ENCODE measurements at regions not wholly inside any gene's neighbourhood (a gene's known extent, or its start where the extent isn't known, plus 50 kb on each side); places are given as distances from the start of the nearest gene placed in this dataset.

GRCh38 chr9:118316831-118317343 is 612.7 kb downstream of the TLR4 start:
- no peak for DNase-seq (ENCODE audit: low spot score)
- no peak for ATAC-seq (ENCODE audit: low FRiP score)
- TF ChIP-seq CTCF (IDR thresholded peaks at IDR 0.05) = no peak

GRCh38 chr9:118318770-118319431 is 614.7 kb downstream of the TLR4 start:
- no peak for TF ChIP-seq CTCF (IDR thresholded peaks at IDR 0.05)
- ATAC-seq (ENCODE audit: low FRiP score) (no peak), DNase-seq (ENCODE audit: low spot score) (no peak)

GRCh38 chr9:118321788-118322187 is 617.6 kb downstream of the TLR4 start:
- DNase-seq (ENCODE audit: low spot score) (no peak), ATAC-seq (ENCODE audit: low FRiP score) (no peak)
- TF ChIP-seq CTCF (IDR thresholded peaks at IDR 0.05) = no peak

GRCh38 chr9:118324706-118325105 is 620.5 kb downstream of the TLR4 start:
- no peak for DNase-seq (ENCODE audit: low spot score)
- TF ChIP-seq CTCF (IDR thresholded peaks at IDR 0.05) = no peak
- ATAC-seq (ENCODE audit: low FRiP score) = no peak

- DNase-seq (ENCODE audit: low spot score) (no peak), ATAC-seq (ENCODE audit: low FRiP score) (no peak)
- no peak for TF ChIP-seq CTCF (IDR thresholded peaks at IDR 0.05)
Measured at GRCh38 chr9:118325757-118326156, 621.6 kb downstream of the TLR4 start.

GRCh38 chr9:118326326-118326725 is 622.1 kb downstream of the TLR4 start:
- no peak for DNase-seq (ENCODE audit: low spot score)
- no peak for TF ChIP-seq CTCF (IDR thresholded peaks at IDR 0.05)

More at GRCh38 chr9:118326326-118326725, 622.1 kb downstream of the TLR4 start:
- no peak for ATAC-seq (ENCODE audit: low FRiP score)

Data from omental fat pad (tissue), 3 donors.